ENCODE measurements at regions not wholly inside any gene's neighbourhood (a gene's known extent, or its start where the extent isn't known, plus 50 kb on each side); places are given as distances from the start of the nearest gene placed in this dataset.

- no peak overlapping the region for H3K4me3 Mint-ChIP-seq
- peaks cover 27% of the 10 kb centered on the region for H3K9me3 Mint-ChIP-seq
These were observed 218.3 kb downstream of the TUSC7 start for GRCh38 chr3:116927918-116928317.

GRCh38 chr3:116929505-116930222, 220.1 kb downstream of the TUSC7 start:
- no peaks in the 10 kb centered on the region for H3K27me3 Mint-ChIP-seq (ENCODE audit: insufficient read depth)
- H3K4me3 Mint-ChIP-seq = no peak overlapping the region
- no peak overlapping the region for H3K27ac Mint-ChIP-seq
- Histone ChIP-seq H3K4me3 (ENCODE audit: low read length) (no peak overlapping the region), H3K4me1 (ENCODE audit: control insufficient read depth, insufficient read depth, low read length) (peaks cover 8% of the 10 kb centered on the region), H3K9me3 (ENCODE audit: control insufficient read depth, low read length) (peaks cover 7% of the 10 kb centered on the region), H3K27ac (ENCODE audit: low read depth, low read length) (no peak overlapping the region), H3K9ac (ENCODE audit: extremely low read depth, low read length, poor library complexity, severe bottlenecking) (no peak overlapping the region), H3K27me3 (ENCODE audit: control insufficient read depth, insufficient read depth, low read length, poor library complexity, severe bottlenecking) (no peaks in the 10 kb centered on the region), H3K36me3 (ENCODE audit: control insufficient read depth, insufficient read depth, low read length) (no peaks in the 10 kb centered on the region)
- no peaks in the 10 kb centered on the region for H3K36me3 Mint-ChIP-seq (ENCODE audit: low read depth)
- WGBS, 2 experiments (ENCODE audit: insufficient coverage in 1 of 2, insufficient read length in 1 of 2) = 90% methylated on average over 2 of the region's 3 CpGs; no CpG with 5 or more reads in 1 of the 2 experiments
- H3K4me1 Mint-ChIP-seq = peaks cover 13% of the 10 kb centered on the region
- TF ChIP-seq, protein P1, sequence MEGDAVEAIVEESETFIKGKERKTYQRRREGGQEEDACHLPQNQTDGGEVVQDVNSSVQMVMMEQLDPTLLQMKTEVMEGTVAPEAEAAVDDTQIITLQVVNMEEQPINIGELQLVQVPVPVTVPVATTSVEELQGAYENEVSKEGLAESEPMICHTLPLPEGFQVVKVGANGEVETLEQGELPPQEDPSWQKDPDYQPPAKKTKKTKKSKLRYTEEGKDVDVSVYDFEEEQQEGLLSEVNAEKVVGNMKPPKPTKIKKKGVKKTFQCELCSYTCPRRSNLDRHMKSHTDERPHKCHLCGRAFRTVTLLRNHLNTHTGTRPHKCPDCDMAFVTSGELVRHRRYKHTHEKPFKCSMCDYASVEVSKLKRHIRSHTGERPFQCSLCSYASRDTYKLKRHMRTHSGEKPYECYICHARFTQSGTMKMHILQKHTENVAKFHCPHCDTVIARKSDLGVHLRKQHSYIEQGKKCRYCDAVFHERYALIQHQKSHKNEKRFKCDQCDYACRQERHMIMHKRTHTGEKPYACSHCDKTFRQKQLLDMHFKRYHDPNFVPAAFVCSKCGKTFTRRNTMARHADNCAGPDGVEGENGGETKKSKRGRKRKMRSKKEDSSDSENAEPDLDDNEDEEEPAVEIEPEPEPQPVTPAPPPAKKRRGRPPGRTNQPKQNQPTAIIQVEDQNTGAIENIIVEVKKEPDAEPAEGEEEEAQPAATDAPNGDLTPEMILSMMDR (conservative IDR thresholded peaks at IDR 0.05) = no peak
- peaks cover 14% of the 10 kb centered on the region for H3K9me3 Mint-ChIP-seq
- no peak for DNase-seq

More at GRCh38 chr3:116927918-116928317, 218.3 kb downstream of the TUSC7 start:
- Histone ChIP-seq H3K36me3 (ENCODE audit: control insufficient read depth, insufficient read depth, low read length) (no peaks in the 10 kb centered on the region), H3K9me3 (ENCODE audit: control insufficient read depth, low read length) (peaks cover 7% of the 10 kb centered on the region), H3K4me1 (ENCODE audit: control insufficient read depth, insufficient read depth, low read length) (peaks cover 8% of the 10 kb centered on the region), H3K27me3 (ENCODE audit: control insufficient read depth, insufficient read depth, low read length, poor library complexity, severe bottlenecking) (no peaks in the 10 kb centered on the region), H3K4me3 (ENCODE audit: low read length) (no peak overlapping the region), H3K9ac (ENCODE audit: extremely low read depth, low read length, poor library complexity, severe bottlenecking) (no peak overlapping the region), H3K27ac (ENCODE audit: low read depth, low read length) (no peak overlapping the region)
- H3K27me3 Mint-ChIP-seq (ENCODE audit: insufficient read depth) = no peaks in the 10 kb centered on the region
- H3K36me3 Mint-ChIP-seq (ENCODE audit: low read depth) = no peaks in the 10 kb centered on the region
- H3K4me1 Mint-ChIP-seq = peaks cover 13% of the 10 kb centered on the region
- TF ChIP-seq, protein P1 (conservative IDR thresholded peaks at IDR 0.05) = no peak
- WGBS, 2 experiments (ENCODE audit: insufficient coverage in 1 of 2, insufficient read length in 1 of 2) = 59 to 85% methylated on average over 4 of the region's 4 CpGs
- H3K27ac Mint-ChIP-seq = no peak overlapping the region
- peak; percentile 60 for DNase-seq

- Histone ChIP-seq H3K9ac (ENCODE audit: extremely low read depth, low read length, poor library complexity, severe bottlenecking) (no peak overlapping the region), H3K4me3 (ENCODE audit: low read length) (no peak overlapping the region), H3K9me3 (ENCODE audit: control insufficient read depth, low read length) (peaks cover 7% of the 10 kb centered on the region), H3K36me3 (ENCODE audit: control insufficient read depth, insufficient read depth, low read length) (no peaks in the 10 kb centered on the region), H3K4me1 (ENCODE audit: control insufficient read depth, insufficient read depth, low read length) (peaks cover 8% of the 10 kb centered on the region), H3K27ac (ENCODE audit: low read depth, low read length) (no peak overlapping the region), H3K27me3 (ENCODE audit: control insufficient read depth, insufficient read depth, low read length, poor library complexity, severe bottlenecking) (no peaks in the 10 kb centered on the region)
- H3K4me1 Mint-ChIP-seq = peaks cover 13% of the 10 kb centered on the region
- WGBS, 2 experiments (ENCODE audit: insufficient coverage in 1 of 2, insufficient read length in 1 of 2) = 72 to 76% methylated on average over 5 of the region's 5 CpGs
- H3K36me3 Mint-ChIP-seq (ENCODE audit: low read depth) = no peaks in the 10 kb centered on the region
- TF ChIP-seq, protein P1 (conservative IDR thresholded peaks at IDR 0.05) = no peak
- H3K27me3 Mint-ChIP-seq (ENCODE audit: insufficient read depth) = no peaks in the 10 kb centered on the region
- no peak for DNase-seq
- no peak overlapping the region for H3K4me3 Mint-ChIP-seq
- H3K9me3 Mint-ChIP-seq = peaks cover 6% of the 10 kb centered on the region
- no peak overlapping the region for H3K27ac Mint-ChIP-seq
These were observed 221.2 kb downstream of the TUSC7 start for GRCh38 chr3:116930786-116931185.

Measured in endodermal cell (in vitro differentiated cells).